PFSK-1 (cell line): ENCODE measurements at regions not wholly inside any gene's neighbourhood (a gene's known extent, or its start where the extent isn't known, plus 50 kb on each side); places are given as distances from the start of the nearest gene placed in this dataset.

Experiments used
- POLR2AphosphoS5 ChIP-seq: IDR thresholded peaks from 2 replicates; pipeline ENCODE4 v1.6.1; 2012; ENCODE audit warnings: low read depth, mild to moderate bottlenecking, control low read depth, low read length, moderate library complexity
- REST ChIP-seq, 2 experiments: IDR thresholded peaks; 2 replicates each; pipeline versions ENCODE4 v1.6.1 to v1.8.0; 2011 to 2012; ENCODE audit warnings: low read depth in 2 of 2, low read length in 2 of 2, control low read depth in 1 of 2, inconsistent platforms in 1 of 2, mild to moderate bottlenecking in 1 of 2, moderate library complexity in 1 of 2; ENCODE audit not compliant: insufficient read depth in 1 of 2
- SIN3A ChIP-seq: IDR thresholded peaks from 2 replicates; pipeline ENCODE4 v1.6.1; 2012; ENCODE audit warnings: mild to moderate bottlenecking, low read length, moderate library complexity, borderline replicate concordance; ENCODE audit not compliant: insufficient read depth

DNA sequence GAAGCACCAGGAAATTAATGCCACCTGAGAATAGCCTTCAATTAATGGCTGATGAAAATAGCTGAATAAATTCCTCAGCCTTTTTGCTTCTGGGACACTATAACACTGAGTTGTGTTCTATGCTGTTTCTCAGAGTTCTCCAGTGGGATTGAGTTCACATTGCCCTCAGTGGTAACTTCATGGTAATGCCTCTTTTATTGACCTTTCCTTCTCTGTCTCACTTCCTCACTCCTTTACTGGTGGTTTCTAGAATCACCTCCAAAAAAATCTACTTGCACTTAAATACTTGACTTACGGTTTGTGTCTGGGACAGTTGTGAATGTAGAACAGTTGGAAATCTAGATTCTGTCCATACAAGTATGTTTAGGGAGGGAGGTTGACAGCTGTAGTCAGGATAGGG, 293.7 kb downstream of the PPP1R2C start:
- no peak for TF ChIP-seq REST (IDR thresholded peaks at IDR 0.05; ENCODE audit: insufficient read depth in 1 of 2, low read depth in 2 of 2, low read length in 2 of 2)
- no peak for TF ChIP-seq SIN3A
- TF ChIP-seq POLR2AphosphoS5, result no peak
